ENCODE measurements at regions not wholly inside any gene's neighbourhood (a gene's known extent, or its start where the extent isn't known, plus 50 kb on each side); places are given as distances from the start of the nearest gene placed in this dataset.

DNA sequence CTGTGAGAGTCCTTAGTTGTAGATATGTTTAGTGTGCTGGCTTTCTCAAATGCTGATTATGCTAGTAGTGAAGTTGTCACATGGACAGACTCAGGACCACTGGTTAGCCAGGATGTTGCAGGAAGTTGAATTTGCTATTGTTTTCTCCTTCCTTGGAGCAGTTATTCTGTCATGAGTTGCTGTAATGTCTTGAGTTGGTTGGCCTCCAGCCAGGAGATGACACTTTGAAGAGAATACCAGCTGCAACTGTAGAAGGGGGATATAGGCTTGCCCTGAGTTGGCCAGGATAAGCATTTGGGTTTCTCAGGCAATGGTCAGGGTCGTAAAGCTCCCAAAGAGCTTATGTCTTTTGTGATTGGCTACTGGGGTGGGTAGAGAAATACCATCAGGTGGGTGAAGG, 206.7 kb downstream of the ZNF621 start:
- in situ Hi-C loops (cut with MboI; ENCODE audit: low sequenced_read_pairs in 4 of 4) (no loop called here), intact Hi-C loops (cut with DNase I; ENCODE audit: low total_unique reads) (loop anchor here (10.0 kb wide), 1 partner anchor 1153 kb away; no protein-coding TSS in a partner anchor)
- Histone ChIP-seq H3K27ac (no peak overlapping the region), H3K9me3 (no peaks in the 10 kb centered on the region), H3K27me3 (no peaks in the 10 kb centered on the region), H3K36me3 (no peaks in the 10 kb centered on the region), H3K4me3 (no peak overlapping the region), H3K4me1 (no peaks in the 10 kb centered on the region)
- no peak for DNase-seq
- TF ChIP-seq POLR2A (IDR thresholded peaks at IDR 0.05): no peak
- TF ChIP-seq, protein P1, sequence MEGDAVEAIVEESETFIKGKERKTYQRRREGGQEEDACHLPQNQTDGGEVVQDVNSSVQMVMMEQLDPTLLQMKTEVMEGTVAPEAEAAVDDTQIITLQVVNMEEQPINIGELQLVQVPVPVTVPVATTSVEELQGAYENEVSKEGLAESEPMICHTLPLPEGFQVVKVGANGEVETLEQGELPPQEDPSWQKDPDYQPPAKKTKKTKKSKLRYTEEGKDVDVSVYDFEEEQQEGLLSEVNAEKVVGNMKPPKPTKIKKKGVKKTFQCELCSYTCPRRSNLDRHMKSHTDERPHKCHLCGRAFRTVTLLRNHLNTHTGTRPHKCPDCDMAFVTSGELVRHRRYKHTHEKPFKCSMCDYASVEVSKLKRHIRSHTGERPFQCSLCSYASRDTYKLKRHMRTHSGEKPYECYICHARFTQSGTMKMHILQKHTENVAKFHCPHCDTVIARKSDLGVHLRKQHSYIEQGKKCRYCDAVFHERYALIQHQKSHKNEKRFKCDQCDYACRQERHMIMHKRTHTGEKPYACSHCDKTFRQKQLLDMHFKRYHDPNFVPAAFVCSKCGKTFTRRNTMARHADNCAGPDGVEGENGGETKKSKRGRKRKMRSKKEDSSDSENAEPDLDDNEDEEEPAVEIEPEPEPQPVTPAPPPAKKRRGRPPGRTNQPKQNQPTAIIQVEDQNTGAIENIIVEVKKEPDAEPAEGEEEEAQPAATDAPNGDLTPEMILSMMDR (IDR thresholded peaks at IDR 0.05 in 4 of 5, conservative IDR thresholded peaks at IDR 0.05 in 1 of 5): no peak
- ATAC-seq: no peak

DNA sequence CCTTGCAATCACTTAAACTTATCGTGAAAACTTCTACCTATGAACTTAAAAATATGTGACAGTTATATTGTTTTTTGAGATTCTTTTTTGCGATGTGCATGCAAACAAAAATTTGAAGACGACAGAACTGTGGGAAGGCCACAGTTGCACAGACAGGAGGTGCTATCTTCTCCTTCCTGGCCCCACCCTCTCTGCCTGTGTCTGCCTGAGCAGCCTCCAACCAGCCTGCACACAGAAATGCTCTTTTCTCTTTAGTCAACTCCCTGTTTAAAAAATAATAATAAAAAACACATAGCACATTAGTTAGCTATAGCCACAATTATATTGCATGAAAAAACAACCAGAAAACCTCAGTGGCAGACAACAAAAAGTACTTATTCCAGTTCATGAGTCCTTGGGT, 212.2 kb downstream of the ZNF621 start:
- no peak overlapping the region for H3K4me3 ChIP-seq
- H3K27ac ChIP-seq: no peak overlapping the region
- no peaks in the 10 kb centered on the region for H3K9me3 ChIP-seq
- H3K4me1 ChIP-seq: no peaks in the 10 kb centered on the region
- no peaks in the 10 kb centered on the region for H3K36me3 ChIP-seq
- TF ChIP-seq, protein P1 (IDR thresholded peaks at IDR 0.05 in 4 of 5, conservative IDR thresholded peaks at IDR 0.05 in 1 of 5): no peak
- TF ChIP-seq POLR2A (IDR thresholded peaks at IDR 0.05): no peak
- ATAC-seq (no peak), DNase-seq (no peak)
- H3K27me3 ChIP-seq: no peaks in the 10 kb centered on the region
- intact Hi-C loops (cut with DNase I; ENCODE audit: low total_unique reads): loop anchor here (10.0 kb wide), 1 partner anchor 1148 kb away; no protein-coding TSS in a partner anchor
- in situ Hi-C loops (cut with MboI; ENCODE audit: low sequenced_read_pairs in 4 of 4): no loop called here

DNA sequence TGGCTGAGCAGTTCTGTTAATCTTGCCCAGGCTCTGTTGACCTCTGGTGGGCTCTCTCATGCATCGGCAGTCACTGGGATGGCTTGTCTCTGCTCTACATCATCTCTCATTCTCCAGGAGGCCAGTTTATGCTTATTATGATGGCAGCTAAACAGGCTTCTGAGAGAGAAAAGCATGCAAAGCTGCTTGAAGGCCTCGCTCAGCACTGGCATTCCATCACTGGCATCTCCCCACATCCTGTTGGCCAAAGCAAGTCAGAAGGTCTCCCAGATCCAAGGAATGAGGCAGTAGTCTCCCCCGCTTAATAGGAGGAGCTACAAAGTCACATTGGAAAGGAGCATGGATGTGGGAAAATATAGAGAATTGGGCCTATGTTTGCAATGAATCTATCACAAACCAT, 212.6 kb downstream of the ZNF621 start:
- Histone ChIP-seq H3K36me3 (no peaks in the 10 kb centered on the region), H3K4me1 (no peaks in the 10 kb centered on the region), H3K4me3 (no peak overlapping the region), H3K27me3 (no peaks in the 10 kb centered on the region), H3K9me3 (no peaks in the 10 kb centered on the region), H3K27ac (no peak overlapping the region)
- DNase-seq: no peak
- no peak for ATAC-seq
- intact Hi-C loops (cut with DNase I; ENCODE audit: low total_unique reads) (loop anchor here (10.0 kb wide), 1 partner anchor 1147 kb away; no protein-coding TSS in a partner anchor), in situ Hi-C loops (cut with MboI; ENCODE audit: low sequenced_read_pairs in 4 of 4) (no loop called here)
- no peak for TF ChIP-seq POLR2A (IDR thresholded peaks at IDR 0.05)
- TF ChIP-seq, protein P1 (IDR thresholded peaks at IDR 0.05 in 4 of 5, conservative IDR thresholded peaks at IDR 0.05 in 1 of 5): no peak

DNA sequence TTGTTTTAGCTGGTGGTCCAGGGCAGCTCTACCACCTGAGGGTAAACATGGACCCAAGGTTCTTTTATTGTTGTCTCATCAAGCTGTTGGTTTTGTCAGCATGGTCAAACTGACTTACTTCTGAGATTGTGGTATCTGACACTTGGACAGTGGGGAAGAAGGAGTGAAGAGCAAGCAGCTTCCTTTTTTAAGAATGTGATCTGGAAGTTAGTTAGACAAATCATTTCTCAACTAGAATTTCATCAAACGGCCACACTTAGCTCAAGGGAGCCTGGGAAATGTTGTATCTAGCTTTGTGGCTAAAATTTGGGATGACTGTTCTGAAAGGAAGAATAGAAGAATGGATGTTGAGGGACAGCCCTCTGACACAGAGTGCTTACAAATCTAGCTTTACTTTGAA, 215.2 kb downstream of the ZNF621 start:
- ATAC-seq (no peak), DNase-seq (no peak)
- Histone ChIP-seq H3K27me3 (no peaks in the 10 kb centered on the region), H3K4me1 (no peaks in the 10 kb centered on the region), H3K9me3 (no peaks in the 10 kb centered on the region), H3K36me3 (no peaks in the 10 kb centered on the region), H3K27ac (no peak overlapping the region), H3K4me3 (no peak overlapping the region)
- no peak for TF ChIP-seq POLR2A (IDR thresholded peaks at IDR 0.05)
- intact Hi-C loops (cut with DNase I; ENCODE audit: low total_unique reads) (loop anchor here (10.0 kb wide), 2 partner anchors 55 to 1145 kb away; no protein-coding TSS in a partner anchor), in situ Hi-C loops (cut with MboI; ENCODE audit: low sequenced_read_pairs in 4 of 4) (no loop called here)

DNA sequence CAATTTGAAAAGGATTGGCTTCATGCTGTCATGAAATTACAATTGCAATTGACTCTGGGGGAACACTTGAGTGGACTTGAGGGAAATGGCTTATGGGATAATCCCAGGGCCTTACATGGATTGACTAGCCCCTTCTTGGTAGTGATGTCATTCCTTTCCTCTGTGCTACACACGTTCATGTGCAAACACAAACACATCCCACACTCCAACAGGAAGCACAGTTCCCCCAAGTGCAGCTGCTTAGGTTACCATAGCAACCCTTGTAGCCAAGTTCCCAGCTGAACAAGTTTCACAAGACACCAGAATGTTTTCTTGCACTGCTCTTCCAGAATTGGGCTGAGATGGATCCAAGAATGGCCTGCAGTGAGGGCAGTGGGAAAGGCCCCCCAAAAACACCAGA, 217.0 kb downstream of the ZNF621 start:
- ATAC-seq (peak; percentile 45 to 75), DNase-seq (peak; percentile 30 to 34)
- H3K4me1 ChIP-seq: no peaks in the 10 kb centered on the region
- no peaks in the 10 kb centered on the region for H3K27me3 ChIP-seq
- no peak overlapping the region for H3K4me3 ChIP-seq
- TF ChIP-seq POLR2A (IDR thresholded peaks at IDR 0.05): no peak
- in situ Hi-C loops (cut with MboI; ENCODE audit: low sequenced_read_pairs in 4 of 4) (no loop called here), intact Hi-C loops (cut with DNase I; ENCODE audit: low total_unique reads) (loop anchor here (10.0 kb wide), 1 partner anchor 53 kb away; no protein-coding TSS in a partner anchor)
- no peaks in the 10 kb centered on the region for H3K36me3 ChIP-seq
- H3K27ac ChIP-seq: peak overlapping the region in 1 of 4 donors; percentile 7
- no peaks in the 10 kb centered on the region for H3K9me3 ChIP-seq
